Body of pancreas (tissue), 4 donors: ENCODE measurements at regions not wholly inside any gene's neighbourhood (a gene's known extent, or its start where the extent isn't known, plus 50 kb on each side); places are given as distances from the start of the nearest gene placed in this dataset.

Experiments used
- POLR2A ChIP-seq, 3 donors: fragments of 450-650 bp; IDR thresholded peaks; one replicate each; pipeline ENCODE4 v1.6.1; 2016; ENCODE audit warnings: antibody characterized with exemption in 3 of 3, mild to moderate bottlenecking in 2 of 3
- TF ChIP-seq, protein P1 (sequence below), 7 experiments: fragments of 450-650 bp in 4 of 7; fragments of 200-600 bp in 3 of 7; sonication (generic) in 3 of 7; IDR thresholded peaks; one replicate each; pipeline ENCODE4 v1.5.1; 2016 to 2019; ENCODE audit warnings: antibody characterized with exemption in 7 of 7

DNA sequence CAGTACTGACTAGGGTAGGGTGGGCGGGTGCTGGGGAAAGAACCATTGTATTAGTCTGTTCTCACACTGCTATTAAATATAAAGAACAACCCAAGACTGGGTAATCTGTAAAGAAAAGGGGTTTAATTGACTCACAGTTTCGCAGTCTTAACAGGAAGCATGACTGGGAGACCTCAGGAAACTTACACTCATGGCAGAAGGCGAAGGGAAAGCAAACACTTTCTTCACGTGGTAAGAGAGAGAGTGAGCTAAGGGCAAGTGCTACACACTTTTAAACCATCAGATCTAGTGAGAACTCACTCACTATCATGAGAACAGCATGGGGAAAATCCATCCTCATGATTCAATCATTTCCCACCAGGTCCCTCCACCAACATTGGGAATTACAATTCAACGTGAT lies 98.0 kb downstream of the OXSM start:
- no peak for TF ChIP-seq POLR2A (IDR thresholded peaks at IDR 0.05)
- TF ChIP-seq, protein P1, sequence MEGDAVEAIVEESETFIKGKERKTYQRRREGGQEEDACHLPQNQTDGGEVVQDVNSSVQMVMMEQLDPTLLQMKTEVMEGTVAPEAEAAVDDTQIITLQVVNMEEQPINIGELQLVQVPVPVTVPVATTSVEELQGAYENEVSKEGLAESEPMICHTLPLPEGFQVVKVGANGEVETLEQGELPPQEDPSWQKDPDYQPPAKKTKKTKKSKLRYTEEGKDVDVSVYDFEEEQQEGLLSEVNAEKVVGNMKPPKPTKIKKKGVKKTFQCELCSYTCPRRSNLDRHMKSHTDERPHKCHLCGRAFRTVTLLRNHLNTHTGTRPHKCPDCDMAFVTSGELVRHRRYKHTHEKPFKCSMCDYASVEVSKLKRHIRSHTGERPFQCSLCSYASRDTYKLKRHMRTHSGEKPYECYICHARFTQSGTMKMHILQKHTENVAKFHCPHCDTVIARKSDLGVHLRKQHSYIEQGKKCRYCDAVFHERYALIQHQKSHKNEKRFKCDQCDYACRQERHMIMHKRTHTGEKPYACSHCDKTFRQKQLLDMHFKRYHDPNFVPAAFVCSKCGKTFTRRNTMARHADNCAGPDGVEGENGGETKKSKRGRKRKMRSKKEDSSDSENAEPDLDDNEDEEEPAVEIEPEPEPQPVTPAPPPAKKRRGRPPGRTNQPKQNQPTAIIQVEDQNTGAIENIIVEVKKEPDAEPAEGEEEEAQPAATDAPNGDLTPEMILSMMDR (IDR thresholded peaks at IDR 0.05) = no peak
